Mucosa of rectum (tissue), 2 donors: ENCODE measurements at regions not wholly inside any gene's neighbourhood (a gene's known extent, or its start where the extent isn't known, plus 50 kb on each side); places are given as distances from the start of the nearest gene placed in this dataset.

Experiments used
- H3K27ac ChIP-seq, 2 donors: one replicate each; pipeline ENCODE4 v1.7.0; 2013; ENCODE audit warnings: inconsistent platforms in 2 of 2, low read depth in 2 of 2, low read length in 2 of 2
- H3K27me3 ChIP-seq, 2 donors: one replicate each; pipeline ENCODE4 v1.7.0; 2013; ENCODE audit warnings: low read length in 2 of 2; ENCODE audit not compliant: control insufficient read depth in 2 of 2, insufficient read depth in 2 of 2
- H3K36me3 ChIP-seq, 2 donors: one replicate each; pipeline ENCODE4 v1.7.0; 2013; ENCODE audit warnings: low read length in 2 of 2; ENCODE audit not compliant: control insufficient read depth in 2 of 2, insufficient read depth in 2 of 2
- H3K4me1 ChIP-seq, 2 donors: one replicate each; pipeline ENCODE4 v1.7.0; 2013; ENCODE audit warnings: low read length in 2 of 2, mild to moderate bottlenecking in 1 of 2; ENCODE audit not compliant: control insufficient read depth in 2 of 2, insufficient read depth in 2 of 2
- H3K4me3 ChIP-seq, 2 donors: one replicate each; pipeline ENCODE4 v1.7.0; 2013; ENCODE audit warnings: low read length in 2 of 2
- H3K9ac ChIP-seq, 2 donors: one replicate each; pipeline ENCODE4 v1.7.0; 2013; ENCODE audit warnings: low read length in 2 of 2, low read depth in 1 of 2, mild to moderate bottlenecking in 1 of 2
- H3K9me3 ChIP-seq, 2 donors: one replicate each; pipeline ENCODE4 v1.7.0; 2013; ENCODE audit warnings: low read length in 2 of 2; ENCODE audit not compliant: control insufficient read depth in 2 of 2
- donor health status: healthy.
- donor health status: Normal muscosa, but diverticular disease.

DNA sequence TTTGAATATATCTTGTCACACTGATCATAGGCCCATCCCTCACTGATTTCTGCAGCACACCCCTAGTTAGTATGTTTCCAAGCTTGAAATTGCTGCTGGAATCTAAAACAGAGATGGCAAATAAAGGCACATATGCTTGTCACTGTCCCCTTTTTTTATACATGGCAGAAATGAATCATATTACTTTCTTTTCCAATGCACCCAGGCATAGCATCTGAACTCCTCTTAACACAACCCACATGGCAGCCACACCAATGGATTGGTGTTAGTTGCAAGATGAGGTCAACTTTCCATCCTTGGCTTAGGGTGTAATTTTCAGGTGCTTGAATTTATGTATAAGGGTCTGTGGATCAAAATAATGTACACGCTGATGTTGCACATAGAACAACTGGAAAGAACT is 473.8 kb upstream of the ZNF608 start:
- no peaks in the 10 kb centered on the region for H3K9me3 ChIP-seq
- no peaks in the 10 kb centered on the region for H3K4me1 ChIP-seq
- H3K27ac ChIP-seq, result no peak overlapping the region
- H3K36me3 ChIP-seq, result no peaks in the 10 kb centered on the region
- H3K4me3 ChIP-seq, result no peak overlapping the region
- no peaks in the 10 kb centered on the region for H3K27me3 ChIP-seq
- H3K9ac ChIP-seq, result no peak overlapping the region

DNA sequence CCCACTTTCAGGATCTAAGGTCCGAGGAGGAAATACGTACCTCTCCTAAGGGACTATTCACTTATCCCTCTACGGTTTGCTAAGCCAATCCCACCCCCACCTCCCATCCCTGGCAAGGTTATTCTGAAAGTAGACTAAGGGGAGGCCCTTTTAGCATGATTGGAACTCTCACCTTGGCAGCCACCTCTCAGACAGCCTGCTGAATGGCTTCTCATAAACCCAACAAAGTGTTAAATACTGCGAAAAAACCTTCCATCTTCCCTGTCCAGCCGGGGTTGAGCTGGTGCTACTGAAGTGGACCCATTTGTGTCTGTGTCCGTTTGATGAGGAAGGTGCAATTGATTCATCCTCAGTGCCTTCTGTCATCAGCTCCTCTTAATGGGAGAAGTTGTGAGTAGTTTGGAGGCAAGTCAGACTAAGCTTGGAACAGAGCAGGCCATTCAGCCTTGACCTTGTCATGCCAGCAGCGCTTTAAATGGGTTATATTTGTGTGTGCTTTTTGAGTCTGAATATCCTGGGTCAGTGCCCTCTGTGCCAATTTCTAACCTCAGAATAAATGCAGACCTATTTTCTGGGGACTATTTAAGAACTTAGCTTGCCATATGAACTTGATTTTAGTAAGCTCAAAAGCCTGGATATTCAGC is 476.3 kb upstream of the ZNF608 start:
- no peak overlapping the region for H3K9ac ChIP-seq
- no peak overlapping the region for H3K4me3 ChIP-seq
- no peaks in the 10 kb centered on the region for H3K4me1 ChIP-seq
- H3K27me3 ChIP-seq, result no peaks in the 10 kb centered on the region
- no peaks in the 10 kb centered on the region for H3K9me3 ChIP-seq
- H3K27ac ChIP-seq, result no peak overlapping the region
- no peaks in the 10 kb centered on the region for H3K36me3 ChIP-seq

DNA sequence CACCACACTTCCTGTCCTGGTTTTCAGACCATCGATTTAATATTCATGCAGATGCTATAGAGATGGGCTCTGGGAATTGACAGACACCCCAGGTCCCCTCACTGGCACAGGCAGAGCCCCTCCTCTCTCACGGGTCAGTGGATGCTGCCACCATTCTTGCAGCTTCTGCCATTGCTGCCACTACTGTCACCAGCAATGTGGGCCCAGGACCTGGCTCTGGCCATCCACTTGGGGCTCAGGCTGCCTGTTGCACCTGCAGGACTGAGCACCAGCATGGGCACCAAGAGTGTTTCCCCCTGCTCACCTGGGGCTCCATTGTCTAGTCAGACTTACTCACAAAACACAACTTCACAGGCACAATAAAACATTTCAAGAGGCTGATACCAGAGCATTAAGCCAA is 479.0 kb upstream of the ZNF608 start:
- Histone ChIP-seq H3K4me3 (no peak overlapping the region), H3K9me3 (no peaks in the 10 kb centered on the region), H3K27ac (no peak overlapping the region), H3K9ac (no peak overlapping the region), H3K4me1 (no peaks in the 10 kb centered on the region), H3K36me3 (no peaks in the 10 kb centered on the region), H3K27me3 (no peaks in the 10 kb centered on the region)

DNA sequence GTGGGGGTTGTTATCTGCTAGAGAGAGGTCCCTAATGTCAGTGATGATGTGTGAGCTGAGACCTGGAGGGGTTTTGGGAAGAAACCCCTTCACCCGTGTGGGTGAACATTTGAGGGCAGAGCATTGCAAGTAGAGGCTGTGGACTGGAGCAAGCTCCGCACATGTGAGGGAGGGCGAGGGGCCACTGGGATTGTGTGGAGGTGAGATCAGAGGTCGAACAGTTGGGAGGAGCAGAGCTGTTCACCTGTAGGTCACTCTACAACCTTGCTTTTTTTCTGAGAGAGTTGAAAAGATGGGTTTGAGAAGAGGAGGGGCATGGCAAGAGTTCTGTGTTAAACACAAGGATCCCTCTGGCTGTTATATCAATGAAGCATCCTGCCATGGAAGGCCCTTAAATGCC is 480.4 kb upstream of the ZNF608 start:
- Histone ChIP-seq H3K4me1 (no peaks in the 10 kb centered on the region), H3K9ac (no peak overlapping the region), H3K27ac (no peak overlapping the region), H3K36me3 (no peaks in the 10 kb centered on the region), H3K9me3 (no peaks in the 10 kb centered on the region), H3K27me3 (no peaks in the 10 kb centered on the region), H3K4me3 (no peak overlapping the region)

DNA sequence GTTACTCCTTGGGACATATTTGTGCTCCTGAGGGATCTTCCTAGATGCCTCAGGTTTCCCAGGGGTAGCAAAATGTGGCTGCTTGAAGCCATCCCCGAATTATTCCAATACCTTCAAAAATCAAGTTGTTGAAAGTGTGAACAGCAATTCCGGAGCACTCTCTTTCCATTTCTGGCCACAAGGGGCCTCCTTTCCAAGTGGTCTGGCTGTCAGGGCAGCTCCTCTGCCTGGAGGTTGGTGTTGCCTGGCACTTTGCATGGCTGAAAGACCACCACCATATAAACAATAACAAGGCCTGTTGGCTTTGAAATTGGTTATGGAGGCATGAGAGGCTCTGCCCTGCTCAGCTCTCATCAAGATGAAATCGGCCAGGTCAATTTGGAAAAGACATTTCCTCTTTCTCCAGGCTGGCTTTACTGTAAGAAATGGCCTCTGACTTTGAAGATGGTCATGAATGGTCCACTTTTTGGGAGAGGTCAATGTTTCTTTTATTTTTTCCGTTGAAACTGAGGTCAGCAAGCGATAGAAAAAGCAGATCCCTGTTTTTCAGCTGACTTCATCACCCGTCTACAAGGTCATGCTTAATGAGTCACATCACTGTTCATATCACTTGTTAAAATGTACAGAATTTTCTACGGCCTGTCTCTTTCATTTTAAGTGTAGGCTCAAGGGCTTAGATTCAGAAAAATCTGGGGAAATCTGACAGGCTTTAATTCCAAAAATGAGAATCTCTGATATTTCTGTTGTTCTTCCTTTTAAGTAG is 481.1 kb upstream of the ZNF608 start:
- Histone ChIP-seq H3K27ac (no peak overlapping the region), H3K4me3 (no peak overlapping the region), H3K36me3 (no peaks in the 10 kb centered on the region), H3K4me1 (no peaks in the 10 kb centered on the region), H3K9ac (no peak overlapping the region), H3K9me3 (no peaks in the 10 kb centered on the region), H3K27me3 (no peaks in the 10 kb centered on the region)

DNA sequence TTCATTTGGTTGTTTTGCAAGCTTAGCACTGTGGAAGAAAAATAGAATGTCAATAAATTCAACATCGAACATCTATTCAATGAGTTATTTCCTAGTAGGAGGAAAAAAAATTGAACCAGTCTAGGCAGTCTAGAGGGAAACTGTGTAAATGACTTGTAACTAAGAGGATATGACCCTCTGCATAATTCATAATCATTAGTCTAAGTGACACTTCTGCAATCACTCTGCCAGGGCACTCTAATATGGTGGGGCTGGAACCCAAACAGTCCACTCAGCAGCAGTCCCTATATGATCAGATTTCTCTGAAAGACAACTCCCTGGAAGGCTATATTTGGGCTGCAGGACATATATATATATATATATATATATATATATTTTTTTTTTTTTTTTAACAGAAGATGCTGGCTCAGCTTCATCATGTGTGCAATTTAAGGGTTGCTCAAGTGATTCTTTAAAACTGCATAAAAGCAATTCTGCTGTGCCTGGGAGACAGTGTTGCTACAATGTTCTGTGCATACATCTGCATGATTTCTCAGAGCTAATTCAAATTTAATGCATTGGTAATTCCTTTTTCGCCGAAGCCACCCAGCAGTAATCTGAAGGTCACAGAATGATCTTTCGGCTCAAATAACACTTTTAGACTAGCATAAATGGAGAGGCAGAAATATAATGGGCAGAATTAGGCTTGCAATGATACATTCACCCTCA is 482.1 kb upstream of the ZNF608 start:
- no peaks in the 10 kb centered on the region for H3K9me3 ChIP-seq

DNA sequence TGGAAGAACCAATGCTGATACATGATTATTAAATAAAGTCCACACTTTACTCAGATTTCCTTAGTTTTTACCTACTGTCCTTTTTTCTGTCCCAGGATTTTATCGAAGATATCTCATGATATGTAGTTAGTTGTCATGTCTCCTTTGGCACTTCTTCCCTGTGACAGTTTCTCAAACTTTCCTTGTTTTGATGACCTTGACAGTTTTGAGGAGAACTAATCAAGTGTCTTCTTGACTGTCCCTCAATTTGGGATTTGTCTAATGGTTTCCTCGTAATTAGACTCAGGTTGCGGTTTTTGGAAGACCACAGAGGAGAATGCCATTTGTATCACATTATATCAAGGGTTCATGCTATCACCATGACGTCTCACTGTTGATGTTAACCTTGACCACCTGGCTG is 483.1 kb upstream of the ZNF608 start:
- no peaks in the 10 kb centered on the region for H3K27me3 ChIP-seq
- no peaks in the 10 kb centered on the region for H3K4me1 ChIP-seq
- no peak overlapping the region for H3K27ac ChIP-seq
- no peaks in the 10 kb centered on the region for H3K36me3 ChIP-seq
- no peak overlapping the region for H3K9ac ChIP-seq
- no peaks in the 10 kb centered on the region for H3K9me3 ChIP-seq
- no peak overlapping the region for H3K4me3 ChIP-seq

More for the DNA sequence above, 482.1 kb upstream of the ZNF608 start:
- Histone ChIP-seq H3K4me1 (no peaks in the 10 kb centered on the region), H3K9ac (no peak overlapping the region), H3K27me3 (no peaks in the 10 kb centered on the region), H3K27ac (no peak overlapping the region), H3K36me3 (no peaks in the 10 kb centered on the region), H3K4me3 (no peak overlapping the region)

DNA sequence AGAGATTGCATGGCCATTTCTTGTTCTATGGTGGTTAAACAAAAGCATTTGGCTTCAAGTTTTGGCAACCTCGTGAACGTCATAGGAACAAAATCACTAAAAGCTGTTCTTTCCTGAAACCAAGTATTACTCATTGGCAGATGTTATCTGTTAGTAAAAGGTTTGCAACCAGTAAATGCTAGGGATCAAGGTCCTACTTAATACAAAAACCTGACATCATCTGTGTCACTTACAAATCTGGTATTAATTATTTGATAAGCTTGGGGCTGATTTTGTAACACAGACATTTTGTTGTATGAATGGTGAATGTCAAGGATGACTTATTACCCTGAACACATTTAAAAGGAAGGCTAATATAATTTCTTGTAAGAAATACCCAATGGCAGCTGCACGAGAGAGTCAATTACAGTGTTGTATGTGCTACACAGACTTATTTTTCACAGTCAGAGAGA is 486.4 kb upstream of the ZNF608 start:
- no peak overlapping the region for H3K9ac ChIP-seq
- H3K4me1 ChIP-seq, result no peaks in the 10 kb centered on the region
- H3K4me3 ChIP-seq, result no peak overlapping the region
- H3K27me3 ChIP-seq, result no peaks in the 10 kb centered on the region
- H3K36me3 ChIP-seq, result no peaks in the 10 kb centered on the region
- no peak overlapping the region for H3K27ac ChIP-seq
- H3K9me3 ChIP-seq, result no peaks in the 10 kb centered on the region

DNA sequence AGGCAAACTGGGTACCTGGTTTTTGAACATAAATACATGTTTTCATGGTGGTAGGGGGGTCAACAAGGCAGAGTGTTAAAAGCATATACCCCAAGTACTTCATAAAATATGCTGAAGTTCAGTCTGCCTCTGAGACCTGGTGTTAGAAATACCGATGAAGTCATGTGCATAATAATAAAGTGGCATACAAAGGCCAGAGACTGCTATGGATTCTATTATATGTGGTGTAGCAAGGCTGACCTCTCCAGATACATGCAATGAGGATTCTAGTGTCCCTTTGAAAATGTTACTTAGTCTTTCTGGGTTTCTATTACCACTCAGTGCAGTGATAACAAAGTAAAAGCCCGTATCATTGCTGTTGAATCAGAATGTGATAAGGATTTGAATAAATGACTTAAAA is 487.5 kb upstream of the ZNF608 start:
- Histone ChIP-seq H3K4me3 (no peak overlapping the region), H3K9me3 (no peaks in the 10 kb centered on the region), H3K36me3 (no peaks in the 10 kb centered on the region), H3K4me1 (no peaks in the 10 kb centered on the region), H3K27me3 (no peaks in the 10 kb centered on the region), H3K9ac (no peak overlapping the region), H3K27ac (no peak overlapping the region)

DNA sequence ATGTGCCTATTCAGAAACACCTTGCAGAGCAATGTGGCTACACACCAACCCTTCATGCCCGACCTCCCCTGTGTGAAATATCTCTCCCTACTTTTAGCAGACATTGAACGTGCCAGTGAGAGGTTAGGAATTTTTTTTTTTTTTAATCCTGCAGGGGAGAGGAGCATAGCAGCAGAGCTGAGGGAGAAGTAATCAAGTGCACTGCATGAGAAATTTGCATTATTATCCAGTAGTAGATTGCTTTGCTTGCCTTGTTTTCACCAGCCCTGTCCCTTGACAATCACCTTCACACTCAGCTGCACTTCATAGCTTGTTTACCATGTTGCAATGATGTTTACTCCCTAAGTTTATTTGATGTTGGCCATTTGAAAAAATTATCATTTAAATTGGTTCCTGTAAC is 489.6 kb upstream of the ZNF608 start:
- H3K4me1 ChIP-seq, result no peaks in the 10 kb centered on the region
- H3K27me3 ChIP-seq, result no peaks in the 10 kb centered on the region
- H3K9me3 ChIP-seq, result no peaks in the 10 kb centered on the region
- no peaks in the 10 kb centered on the region for H3K36me3 ChIP-seq
- no peak overlapping the region for H3K9ac ChIP-seq
- no peak overlapping the region for H3K27ac ChIP-seq
- H3K4me3 ChIP-seq, result no peak overlapping the region
